ENCODE measurements at regions not wholly inside any gene's neighbourhood (a gene's known extent, or its start where the extent isn't known, plus 50 kb on each side); places are given as distances from the start of the nearest gene placed in this dataset.

GRCh38 chr13:76293751-76294150 is 592.5 kb downstream of the KCTD12 start:
- no peak for TF ChIP-seq CTCF (IDR thresholded peaks at IDR 0.05; ENCODE audit: insufficient read depth, low read length, severe bottlenecking)
- H3K4me3 ChIP-seq (ENCODE audit: low read depth, low read length): no peak overlapping the region
- DNase-seq (ENCODE audit: low read depth) (peak; percentile 43), FAIRE-seq (no peak)
- no peaks in the 10 kb centered on the region for H3K36me3 ChIP-seq (ENCODE audit: control insufficient read depth, insufficient read depth, low read length)
- H3K27me3 ChIP-seq (ENCODE audit: control insufficient read depth, insufficient read depth, low read length): no peaks in the 10 kb centered on the region

GRCh38 chr13:76293346-76293745 is 592.9 kb downstream of the KCTD12 start:
- FAIRE-seq (no peak), DNase-seq (ENCODE audit: low read depth) (peak; percentile 87)
- H3K4me3 ChIP-seq (ENCODE audit: low read depth, low read length): no peak overlapping the region
- H3K36me3 ChIP-seq (ENCODE audit: control insufficient read depth, insufficient read depth, low read length): no peaks in the 10 kb centered on the region
- no peak for TF ChIP-seq CTCF (IDR thresholded peaks at IDR 0.05; ENCODE audit: insufficient read depth, low read length, severe bottlenecking)
- H3K27me3 ChIP-seq (ENCODE audit: control insufficient read depth, insufficient read depth, low read length): no peaks in the 10 kb centered on the region

- H3K36me3 ChIP-seq (ENCODE audit: control insufficient read depth, insufficient read depth, low read length): no peaks in the 10 kb centered on the region
- FAIRE-seq (no peak), DNase-seq (ENCODE audit: low read depth) (peak; percentile 77)
- no peak overlapping the region for H3K4me3 ChIP-seq (ENCODE audit: low read depth, low read length)
- TF ChIP-seq CTCF (IDR thresholded peaks at IDR 0.05; ENCODE audit: insufficient read depth, low read length, severe bottlenecking): no peak
- no peaks in the 10 kb centered on the region for H3K27me3 ChIP-seq (ENCODE audit: control insufficient read depth, insufficient read depth, low read length)
Observed at GRCh38 chr13:76292726-76293125, 593.5 kb downstream of the KCTD12 start.

GRCh38 chr13:76292031-76292430 is 594.2 kb downstream of the KCTD12 start:
- Histone ChIP-seq H3K27me3 (ENCODE audit: control insufficient read depth, insufficient read depth, low read length) (no peaks in the 10 kb centered on the region), H3K4me3 (ENCODE audit: low read depth, low read length) (no peak overlapping the region), H3K36me3 (ENCODE audit: control insufficient read depth, insufficient read depth, low read length) (no peaks in the 10 kb centered on the region)
- no peak for FAIRE-seq
- TF ChIP-seq CTCF (IDR thresholded peaks at IDR 0.05; ENCODE audit: insufficient read depth, low read length, severe bottlenecking): no peak
- no peak for DNase-seq (ENCODE audit: low read depth)

- DNase-seq (ENCODE audit: low read depth) (no peak), FAIRE-seq (no peak)
- no peak for TF ChIP-seq CTCF (IDR thresholded peaks at IDR 0.05; ENCODE audit: insufficient read depth, low read length, severe bottlenecking)
- no peak overlapping the region for H3K4me3 ChIP-seq (ENCODE audit: low read depth, low read length)
- H3K27me3 ChIP-seq (ENCODE audit: control insufficient read depth, insufficient read depth, low read length): no peaks in the 10 kb centered on the region
- no peaks in the 10 kb centered on the region for H3K36me3 ChIP-seq (ENCODE audit: control insufficient read depth, insufficient read depth, low read length)
Observed at GRCh38 chr13:76289558-76289957, 596.6 kb downstream of the KCTD12 start.

GRCh38 chr13:76286178-76286577 is 600.0 kb downstream of the KCTD12 start:
- TF ChIP-seq CTCF (IDR thresholded peaks at IDR 0.05; ENCODE audit: insufficient read depth, low read length, severe bottlenecking): no peak
- no peak for FAIRE-seq
- Histone ChIP-seq H3K4me3 (ENCODE audit: low read depth, low read length) (no peak overlapping the region), H3K36me3 (ENCODE audit: control insufficient read depth, insufficient read depth, low read length) (no peaks in the 10 kb centered on the region), H3K27me3 (ENCODE audit: control insufficient read depth, insufficient read depth, low read length) (no peaks in the 10 kb centered on the region)
- peak; percentile 39 for DNase-seq (ENCODE audit: low read depth)

All from bronchial epithelial cell (primary cell).